PC-3 (cell line): ENCODE measurements at regions not wholly inside any gene's neighbourhood (a gene's known extent, or its start where the extent isn't known, plus 50 kb on each side); places are given as distances from the start of the nearest gene placed in this dataset.

ENCODE experiments used
- ATAC-seq: fragments of 200-7000 bp; cut with Tn5 transposase; 2 replicates; pipeline ENCODE4 v1.9.1; 2020; ENCODE audit warnings: mild to moderate bottlenecking, moderate library complexity
- BruUV-seq: library from RNA; stranded (reverse); fragments of 400-500 nt; replicated peaks from 2 replicates; lab custom pipeline; 2021; lab: Mats Ljungman, UMichigan
- CTCF ChIA-PET: fragments of 300-600 bp; sonication (Branson Sonifier 250); formaldehyde crosslinking; loops from one replicate; lab custom pipeline; 2022; ENCODE audit warnings: antibody characterized with exemption; lab: Charles Lee
- POLR2A ChIA-PET: fragments of 300-600 bp; sonication (Branson Sonifier 250); formaldehyde crosslinking; loops from one replicate; lab custom pipeline; 2022; ENCODE audit warnings: antibody characterized with exemption; ENCODE audit not compliant: unreplicated experiment; lab: Charles Lee
- DNase-seq: peaks from one replicate; pipeline ENCODE4 v3.0.0-alpha.2; 2015
- H2AFZ ChIP-seq: fragments of 300-600 bp; sonication (generic); 2 replicates; pipeline ENCODE4 v1.6.0; 2016; ENCODE audit warnings: antibody characterized with exemption, low read length
- H3F3A ChIP-seq: fragments of 300-600 bp; sonication (generic); one replicate; pipeline ENCODE4 v1.6.0; 2017; ENCODE audit warnings: antibody characterized with exemption, low read length, control low read depth, mild to moderate bottlenecking; ENCODE audit not compliant: unreplicated experiment
- H3K27ac ChIP-seq: fragments of 300-600 bp; sonication (generic); 2 replicates; pipeline ENCODE4 v1.5.1; 2016; ENCODE audit warnings: mild to moderate bottlenecking, low read length
- H3K27me3 ChIP-seq: fragments of 300-600 bp; sonication (generic); 2 replicates; pipeline ENCODE4 v1.6.1; 2016; ENCODE audit warnings: low read length, mixed read lengths
- H3K36me3 ChIP-seq: fragments of 300-600 bp; sonication (generic); 2 replicates; pipeline ENCODE4 v1.6.1; 2016; ENCODE audit warnings: low read depth, mixed run types, low read length, mixed read lengths
- H3K4me1 ChIP-seq: fragments of 300-600 bp; sonication (generic); 2 replicates; pipeline ENCODE4 v1.5.1; 2016; ENCODE audit warnings: low read length; ENCODE audit not compliant: insufficient read depth
- H3K4me2 ChIP-seq: fragments of 300-600 bp; sonication (generic); 2 replicates; pipeline ENCODE4 v1.6.0; 2016; ENCODE audit warnings: low read length
- H3K4me3 ChIP-seq: fragments of 300-600 bp; sonication (generic); 2 replicates; pipeline ENCODE4 v1.5.1; 2016; ENCODE audit warnings: mild to moderate bottlenecking, low read length, mixed read lengths
- H3K79me2 ChIP-seq: fragments of 300-600 bp; sonication (generic); 2 replicates; pipeline ENCODE4 v1.6.1; 2017; ENCODE audit warnings: low read length, mixed read lengths
- H3K9ac ChIP-seq: fragments of 300-600 bp; sonication (generic); 2 replicates; pipeline ENCODE4 v1.6.0; 2016; ENCODE audit warnings: mild to moderate bottlenecking, low read length
- H3K9me2 ChIP-seq: fragments of 300-600 bp; sonication (generic); replicated peaks from 2 replicates; pipeline ENCODE4 v1.6.1; 2016; ENCODE audit warnings: mixed run types, low read length, mixed read lengths
- H3K9me3 ChIP-seq: fragments of 300-600 bp; sonication (generic); 2 replicates; pipeline ENCODE4 v1.6.1; 2016; ENCODE audit warnings: low read length, mixed read lengths
- H4K20me1 ChIP-seq: fragments of 300-600 bp; sonication (generic); 2 replicates; pipeline ENCODE4 v1.6.1; 2016; ENCODE audit warnings: low read length, mixed read lengths
- EZH2 ChIP-seq: fragments of 300-600 bp; sonication (generic); IDR thresholded peaks from one replicate; pipeline ENCODE4 v1.6.1; 2017; ENCODE audit warnings: antibody characterized with exemption, mild to moderate bottlenecking, low read length; ENCODE audit not compliant: unreplicated experiment
- EZH2phosphoT487 ChIP-seq: fragments of 300-600 bp; sonication (generic); IDR thresholded peaks from 2 replicates; pipeline ENCODE4 v1.6.1; 2018; ENCODE audit warnings: mild to moderate bottlenecking, antibody characterized with exemption, low read length, borderline replicate concordance
- intact Hi-C: fragments of 100-400 bp; cut with micrococcal nuclease; formaldehyde crosslinking; loops from 2 replicates; pipeline ENCODE4 v1.9.0; 2023
- TF ChIP-seq, protein P1 (sequence below): fragments of 300-600 bp; sonication (generic); conservative IDR thresholded peaks from 2 replicates; pipeline ENCODE4 v1.5.1; 2017; ENCODE audit warnings: antibody characterized with exemption, low read depth, mild to moderate bottlenecking, low read length

DNA sequence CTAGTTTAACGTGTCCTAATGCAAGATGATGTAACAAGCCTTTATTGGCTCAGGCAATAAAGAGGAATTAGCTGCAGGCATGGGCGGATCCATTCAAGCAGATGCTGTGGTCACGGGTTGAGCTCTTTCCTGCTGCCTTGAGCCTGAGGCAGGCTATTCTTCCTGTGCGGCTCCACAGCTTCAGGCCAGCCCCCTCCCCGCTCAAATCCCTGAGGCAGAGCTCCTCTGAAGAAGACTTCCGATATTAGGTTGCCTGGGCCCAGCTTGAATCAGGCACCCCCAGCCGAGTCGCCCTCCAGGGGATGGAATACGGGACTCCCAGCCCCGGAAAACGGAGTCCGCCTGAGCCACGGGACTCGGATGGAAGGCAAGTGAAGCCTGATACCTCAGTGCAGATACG lies 95.0 kb upstream of the RUFY1 start:
- no peak overlapping the region for H3K27ac ChIP-seq
- H3K27me3 ChIP-seq: peaks cover 15% of the 10 kb centered on the region
- intact Hi-C loops: no loop called here
- no peak overlapping the region for H3K4me2 ChIP-seq
- no TSS peak for BruUV-seq
- H3F3A ChIP-seq: no peaks in the 10 kb centered on the region
- H4K20me1 ChIP-seq: no peaks in the 10 kb centered on the region
- TF ChIP-seq, protein P1, sequence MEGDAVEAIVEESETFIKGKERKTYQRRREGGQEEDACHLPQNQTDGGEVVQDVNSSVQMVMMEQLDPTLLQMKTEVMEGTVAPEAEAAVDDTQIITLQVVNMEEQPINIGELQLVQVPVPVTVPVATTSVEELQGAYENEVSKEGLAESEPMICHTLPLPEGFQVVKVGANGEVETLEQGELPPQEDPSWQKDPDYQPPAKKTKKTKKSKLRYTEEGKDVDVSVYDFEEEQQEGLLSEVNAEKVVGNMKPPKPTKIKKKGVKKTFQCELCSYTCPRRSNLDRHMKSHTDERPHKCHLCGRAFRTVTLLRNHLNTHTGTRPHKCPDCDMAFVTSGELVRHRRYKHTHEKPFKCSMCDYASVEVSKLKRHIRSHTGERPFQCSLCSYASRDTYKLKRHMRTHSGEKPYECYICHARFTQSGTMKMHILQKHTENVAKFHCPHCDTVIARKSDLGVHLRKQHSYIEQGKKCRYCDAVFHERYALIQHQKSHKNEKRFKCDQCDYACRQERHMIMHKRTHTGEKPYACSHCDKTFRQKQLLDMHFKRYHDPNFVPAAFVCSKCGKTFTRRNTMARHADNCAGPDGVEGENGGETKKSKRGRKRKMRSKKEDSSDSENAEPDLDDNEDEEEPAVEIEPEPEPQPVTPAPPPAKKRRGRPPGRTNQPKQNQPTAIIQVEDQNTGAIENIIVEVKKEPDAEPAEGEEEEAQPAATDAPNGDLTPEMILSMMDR: no peak
- no peak for TF ChIP-seq EZH2phosphoT487
- no peak for TF ChIP-seq EZH2
- DNase-seq (no peak), ATAC-seq (no peak)
- no peak overlapping the region for H3K9ac ChIP-seq
- CTCF ChIA-PET: no interaction called here
- H3K4me3 ChIP-seq: no peak overlapping the region
- H2AFZ ChIP-seq: no peak overlapping the region
- H3K36me3 ChIP-seq: no peaks in the 10 kb centered on the region
- no peaks in the 10 kb centered on the region for H3K79me2 ChIP-seq
- no peaks in the 10 kb centered on the region for H3K9me3 ChIP-seq
- H3K9me2 ChIP-seq: no peaks in the 10 kb centered on the region
- POLR2A ChIA-PET: no interaction called here
- no peaks in the 10 kb centered on the region for H3K4me1 ChIP-seq

DNA sequence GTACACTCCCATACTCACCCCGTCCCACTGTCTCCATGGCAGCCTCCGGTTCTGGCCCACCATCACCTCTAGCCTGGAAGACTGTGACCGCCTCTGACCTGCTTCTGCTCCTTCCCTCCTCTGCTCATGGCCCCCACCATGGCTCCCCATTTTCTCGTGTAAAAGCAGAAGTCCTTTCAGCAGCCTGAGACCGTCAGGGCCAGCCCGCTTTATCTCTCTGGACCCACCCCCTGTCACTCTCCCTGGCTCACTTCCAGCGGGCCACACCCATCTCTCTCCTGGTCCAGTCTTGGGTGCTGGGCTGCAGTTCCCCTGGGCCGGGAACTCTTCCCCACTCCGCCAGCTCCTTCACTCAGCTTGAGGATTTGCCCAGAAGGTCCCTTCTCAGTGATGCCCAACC lies 96.0 kb upstream of the RUFY1 start:
- no peaks in the 10 kb centered on the region for H3F3A ChIP-seq
- no peaks in the 10 kb centered on the region for H4K20me1 ChIP-seq
- no peaks in the 10 kb centered on the region for H3K79me2 ChIP-seq
- CTCF ChIA-PET: no interaction called here
- H3K27me3 ChIP-seq: peaks cover 6% of the 10 kb centered on the region
- no peaks in the 10 kb centered on the region for H3K4me1 ChIP-seq
- ATAC-seq (no peak), DNase-seq (no peak)
- H3K9me2 ChIP-seq: no peaks in the 10 kb centered on the region
- POLR2A ChIA-PET: no interaction called here
- no peaks in the 10 kb centered on the region for H3K36me3 ChIP-seq
- no peaks in the 10 kb centered on the region for H3K9me3 ChIP-seq
- no peak for TF ChIP-seq EZH2phosphoT487
- TF ChIP-seq, protein P1: no peak
- TF ChIP-seq EZH2: no peak
- no peak overlapping the region for H3K4me2 ChIP-seq
- intact Hi-C loops: no loop called here
- H3K27ac ChIP-seq: no peak overlapping the region
- no TSS peak for BruUV-seq
- no peak overlapping the region for H3K9ac ChIP-seq
- no peak overlapping the region for H3K4me3 ChIP-seq
- H2AFZ ChIP-seq: no peak overlapping the region

DNA sequence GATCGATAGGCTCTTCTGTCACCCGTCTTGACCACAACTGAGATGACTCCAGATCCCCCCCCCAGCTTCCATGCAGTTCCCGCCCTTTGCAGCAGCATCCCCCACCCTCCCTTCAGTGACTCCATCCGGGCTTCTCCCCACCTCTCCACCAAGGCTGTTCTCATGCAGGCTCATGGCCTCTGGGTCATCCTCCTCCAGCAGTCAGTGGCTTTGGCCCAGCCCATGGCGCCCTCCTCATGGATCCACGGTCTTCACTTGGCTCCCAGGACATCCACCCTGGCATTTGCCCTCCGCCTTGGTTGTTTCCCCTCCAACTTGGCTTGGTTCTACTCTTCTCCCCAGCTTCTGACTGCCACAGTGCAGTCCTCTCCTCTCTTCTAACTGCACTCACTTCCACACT lies 96.7 kb upstream of the RUFY1 start:
- no peaks in the 10 kb centered on the region for H4K20me1 ChIP-seq
- no peak for ATAC-seq
- POLR2A ChIA-PET: no interaction called here
- no peaks in the 10 kb centered on the region for H3K27me3 ChIP-seq
- BruUV-seq: no TSS peak
- no peak for DNase-seq
- no peak overlapping the region for H3K27ac ChIP-seq
- no peaks in the 10 kb centered on the region for H3F3A ChIP-seq
- no peak overlapping the region for H2AFZ ChIP-seq
- no peaks in the 10 kb centered on the region for H3K9me2 ChIP-seq
- no peak overlapping the region for H3K4me2 ChIP-seq
- no peak overlapping the region for H3K4me3 ChIP-seq
- no peaks in the 10 kb centered on the region for H3K36me3 ChIP-seq
- H3K79me2 ChIP-seq: no peaks in the 10 kb centered on the region
- TF ChIP-seq, protein P1: no peak
- TF ChIP-seq EZH2phosphoT487 (no peak), EZH2 (no peak)
- no peaks in the 10 kb centered on the region for H3K9me3 ChIP-seq
- no peak overlapping the region for H3K9ac ChIP-seq
- CTCF ChIA-PET: no interaction called here
- intact Hi-C loops: no loop called here
- no peaks in the 10 kb centered on the region for H3K4me1 ChIP-seq
